MM.1S (cell line): ENCODE measurements at regions not wholly inside any gene's neighbourhood (a gene's known extent, or its start where the extent isn't known, plus 50 kb on each side); places are given as distances from the start of the nearest gene placed in this dataset.

Experiments
- CTCF ChIP-seq: fragments of 300-600 bp; sonication (generic); IDR thresholded peaks from 2 replicates; pipeline ENCODE4 v1.5.1; 2016; ENCODE audit warnings: antibody characterized with exemption, low read length, mixed read lengths
- EZH2 ChIP-seq: fragments of 300-600 bp; sonication (generic); optimal IDR thresholded peaks from 2 replicates; pipeline ENCODE3; 2017; ENCODE audit warnings: low read depth, mild to moderate bottlenecking, antibody characterized with exemption, low read length, mixed read lengths

DNA sequence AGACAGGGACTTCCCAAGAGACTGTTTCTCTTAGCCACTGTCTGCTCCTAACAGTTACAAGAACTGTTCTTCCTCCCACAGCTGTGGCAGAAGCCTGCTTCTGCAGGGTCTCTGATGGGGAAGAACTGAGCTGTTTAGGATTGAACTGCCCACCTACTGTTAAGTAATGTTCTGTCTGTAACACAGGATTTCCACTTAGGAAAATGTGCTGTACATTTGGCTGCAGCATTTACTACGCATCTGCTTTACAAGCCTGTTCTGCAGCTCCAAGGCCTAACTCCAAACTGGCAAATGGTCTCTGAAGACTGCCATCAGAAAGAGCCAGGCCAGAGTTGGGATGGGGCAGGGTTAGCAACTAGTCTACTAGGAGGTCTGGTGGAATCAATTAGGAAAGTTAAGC is 87.8 kb upstream of the UPP2 start:
- TF ChIP-seq CTCF (no peak), EZH2 (no peak)
